ENCODE measurements at regions not wholly inside any gene's neighbourhood (a gene's known extent, or its start where the extent isn't known, plus 50 kb on each side); places are given as distances from the start of the nearest gene placed in this dataset.

- TF ChIP-seq MYC (IDR thresholded peaks at IDR 0.05; ENCODE audit: low read depth, low read length) (no peak), POLR2A (IDR thresholded peaks at IDR 0.05; ENCODE audit: extremely low read depth, insufficient read length) (no peak)
- TF ChIP-seq, protein P1, sequence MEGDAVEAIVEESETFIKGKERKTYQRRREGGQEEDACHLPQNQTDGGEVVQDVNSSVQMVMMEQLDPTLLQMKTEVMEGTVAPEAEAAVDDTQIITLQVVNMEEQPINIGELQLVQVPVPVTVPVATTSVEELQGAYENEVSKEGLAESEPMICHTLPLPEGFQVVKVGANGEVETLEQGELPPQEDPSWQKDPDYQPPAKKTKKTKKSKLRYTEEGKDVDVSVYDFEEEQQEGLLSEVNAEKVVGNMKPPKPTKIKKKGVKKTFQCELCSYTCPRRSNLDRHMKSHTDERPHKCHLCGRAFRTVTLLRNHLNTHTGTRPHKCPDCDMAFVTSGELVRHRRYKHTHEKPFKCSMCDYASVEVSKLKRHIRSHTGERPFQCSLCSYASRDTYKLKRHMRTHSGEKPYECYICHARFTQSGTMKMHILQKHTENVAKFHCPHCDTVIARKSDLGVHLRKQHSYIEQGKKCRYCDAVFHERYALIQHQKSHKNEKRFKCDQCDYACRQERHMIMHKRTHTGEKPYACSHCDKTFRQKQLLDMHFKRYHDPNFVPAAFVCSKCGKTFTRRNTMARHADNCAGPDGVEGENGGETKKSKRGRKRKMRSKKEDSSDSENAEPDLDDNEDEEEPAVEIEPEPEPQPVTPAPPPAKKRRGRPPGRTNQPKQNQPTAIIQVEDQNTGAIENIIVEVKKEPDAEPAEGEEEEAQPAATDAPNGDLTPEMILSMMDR (IDR thresholded peaks at IDR 0.05; ENCODE audit: low read depth, low read length): no peak
These were observed 201.7 kb downstream of the GADD45G start for GRCh38 chr9:89806371-89807100.
